H1 (cell line): ENCODE measurements at regions not wholly inside any gene's neighbourhood (a gene's known extent, or its start where the extent isn't known, plus 50 kb on each side); places are given as distances from the start of the nearest gene placed in this dataset.

Experiments
- KDM5A ChIP-seq: fragments of 200-600 bp; IDR thresholded peaks from 2 replicates; pipeline ENCODE4 v1.7.1; 2012; ENCODE audit warnings: mild to moderate bottlenecking, low read length, inconsistent platforms, mixed read lengths
- MAFK ChIP-seq: IDR thresholded peaks from 2 replicates; pipeline ENCODE4 v1.6.1; 2012; ENCODE audit warnings: low read depth, mild to moderate bottlenecking, improper control_type of control experiment, low read length
- NANOG ChIP-seq: IDR thresholded peaks from 2 replicates; pipeline ENCODE4 v1.6.1; 2011; ENCODE audit warnings: low read length, low read depth, mild to moderate bottlenecking, inconsistent platforms; ENCODE audit not compliant: insufficient read depth, poor library complexity, severe bottlenecking
- SIX5 ChIP-seq: IDR thresholded peaks from 2 replicates; pipeline ENCODE4 v1.6.1; 2011; ENCODE audit warnings: mild to moderate bottlenecking, low read depth, low read length
- YY1 ChIP-seq: IDR thresholded peaks from 2 replicates; pipeline ENCODE4 v1.6.1; 2011; ENCODE audit warnings: low read depth, mild to moderate bottlenecking, low read length

GRCh38 chr4:126023896-126024295 lies 709.1 kb downstream of the FAT4 start (continued):
- TF ChIP-seq KDM5A (no peak), YY1 (no peak), MAFK (no peak), SIX5 (no peak), NANOG (no peak)
